ENCODE measurements at regions not wholly inside any gene's neighbourhood (a gene's known extent, or its start where the extent isn't known, plus 50 kb on each side); places are given as distances from the start of the nearest gene placed in this dataset.

GRCh38 chr4:1472148-1472797, 66.0 kb upstream of the NKX1-1 start:
- no peak for DNase-seq (ENCODE audit: low spot score)
- in situ Hi-C loops (cut with HindIII; ENCODE audit: low sequenced_read_pairs): no loop called here

GRCh38 chr4:1471443-1472147, 65.4 kb upstream of the NKX1-1 start:
- in situ Hi-C loops (cut with HindIII; ENCODE audit: low sequenced_read_pairs): no loop called here
- DNase-seq (ENCODE audit: low spot score): no peak

- in situ Hi-C loops (cut with HindIII; ENCODE audit: low sequenced_read_pairs): no loop called here
Measured at GRCh38 chr4:1470816-1471442, 64.7 kb upstream of the NKX1-1 start.

GRCh38 chr4:1470393-1470670, 64.1 kb upstream of the NKX1-1 start:
- DNase-seq (ENCODE audit: low spot score): no peak
- in situ Hi-C loops (cut with HindIII; ENCODE audit: low sequenced_read_pairs): no loop called here

More at GRCh38 chr4:1470816-1471442, 64.7 kb upstream of the NKX1-1 start:
- no peak for DNase-seq (ENCODE audit: low spot score)

GRCh38 chr4:1469607-1470392, 63.6 kb upstream of the NKX1-1 start:
- no peak for DNase-seq (ENCODE audit: low spot score)
- in situ Hi-C loops (cut with HindIII; ENCODE audit: low sequenced_read_pairs): no loop called here

GRCh38 chr4:1469043-1469442, 62.8 kb upstream of the NKX1-1 start:
- in situ Hi-C loops (cut with HindIII; ENCODE audit: low sequenced_read_pairs): no loop called here
- DNase-seq (ENCODE audit: low spot score): no peak

GRCh38 chr4:1467581-1468458, 61.6 kb upstream of the NKX1-1 start:
- no peak for DNase-seq (ENCODE audit: low spot score)
- in situ Hi-C loops (cut with HindIII; ENCODE audit: low sequenced_read_pairs): no loop called here

- DNase-seq (ENCODE audit: low spot score): no peak
- in situ Hi-C loops (cut with HindIII; ENCODE audit: low sequenced_read_pairs): no loop called here
Measured at GRCh38 chr4:1466863-1467165, 60.6 kb upstream of the NKX1-1 start.

- DNase-seq (ENCODE audit: low spot score): no peak
- in situ Hi-C loops (cut with HindIII; ENCODE audit: low sequenced_read_pairs): no loop called here
Measured at GRCh38 chr4:1466034-1466862, 60.0 kb upstream of the NKX1-1 start.

GRCh38 chr4:1465173-1466033, 59.2 kb upstream of the NKX1-1 start:
- in situ Hi-C loops (cut with HindIII; ENCODE audit: low sequenced_read_pairs): no loop called here

GRCh38 chr4:1464581-1465171, 58.4 kb upstream of the NKX1-1 start:
- in situ Hi-C loops (cut with HindIII; ENCODE audit: low sequenced_read_pairs): no loop called here
- DNase-seq (ENCODE audit: low spot score): no peak

More at GRCh38 chr4:1465173-1466033, 59.2 kb upstream of the NKX1-1 start:
- DNase-seq (ENCODE audit: low spot score): no peak

GRCh38 chr4:1463927-1464540, 57.8 kb upstream of the NKX1-1 start:
- no peak for DNase-seq (ENCODE audit: low spot score)
- in situ Hi-C loops (cut with HindIII; ENCODE audit: low sequenced_read_pairs): no loop called here

GRCh38 chr4:1463088-1463926, 57.1 kb upstream of the NKX1-1 start:
- no peak for DNase-seq (ENCODE audit: low spot score)
- in situ Hi-C loops (cut with HindIII; ENCODE audit: low sequenced_read_pairs): no loop called here

- no peak for DNase-seq (ENCODE audit: low spot score)
- in situ Hi-C loops (cut with HindIII; ENCODE audit: low sequenced_read_pairs): no loop called here
Measured at GRCh38 chr4:1462768-1463075, 56.5 kb upstream of the NKX1-1 start.

GRCh38 chr4:1462009-1462767, 55.9 kb upstream of the NKX1-1 start:
- no peak for DNase-seq (ENCODE audit: low spot score)

More at GRCh38 chr4:1462009-1462767, 55.9 kb upstream of the NKX1-1 start:
- in situ Hi-C loops (cut with HindIII; ENCODE audit: low sequenced_read_pairs): no loop called here
